GM10266 (cell line): ENCODE measurements at regions not wholly inside any gene's neighbourhood (a gene's known extent, or its start where the extent isn't known, plus 50 kb on each side); places are given as distances from the start of the nearest gene placed in this dataset.

Experiments used
- DNase-seq: peaks from one replicate; pipeline ENCODE4 v3.0.0; 2012; ENCODE audit errors: extremely low spot score
- CTCF ChIP-seq: IDR thresholded peaks from 2 replicates; pipeline ENCODE4 v1.5.1; 2012; ENCODE audit warnings: mild to moderate bottlenecking, low read depth; ENCODE audit not compliant: control insufficient read depth, insufficient read depth; ENCODE audit errors: missing control alignments

- TF ChIP-seq CTCF = no peak
- DNase-seq = no peak
Observed at GRCh38 chr9:28086881-28087280, 513.6 kb upstream of the C9orf72 start.

GRCh38 chr9:28092981-28093936 lies 520.0 kb upstream of the C9orf72 start:
- TF ChIP-seq CTCF = no peak
- DNase-seq = no peak

GRCh38 chr9:28101509-28101908 lies 528.2 kb upstream of the C9orf72 start:
- no peak for DNase-seq
- TF ChIP-seq CTCF = no peak

GRCh38 chr9:28105001-28105400 lies 531.7 kb upstream of the C9orf72 start:
- TF ChIP-seq CTCF = no peak
- no peak for DNase-seq

- DNase-seq = no peak
Observed at GRCh38 chr9:28120184-28120583, 546.9 kb upstream of the C9orf72 start.

GRCh38 chr9:28120626-28121025 lies 547.3 kb upstream of the C9orf72 start:
- TF ChIP-seq CTCF = no peak
- no peak for DNase-seq

More at GRCh38 chr9:28120184-28120583, 546.9 kb upstream of the C9orf72 start:
- no peak for TF ChIP-seq CTCF

DNA sequence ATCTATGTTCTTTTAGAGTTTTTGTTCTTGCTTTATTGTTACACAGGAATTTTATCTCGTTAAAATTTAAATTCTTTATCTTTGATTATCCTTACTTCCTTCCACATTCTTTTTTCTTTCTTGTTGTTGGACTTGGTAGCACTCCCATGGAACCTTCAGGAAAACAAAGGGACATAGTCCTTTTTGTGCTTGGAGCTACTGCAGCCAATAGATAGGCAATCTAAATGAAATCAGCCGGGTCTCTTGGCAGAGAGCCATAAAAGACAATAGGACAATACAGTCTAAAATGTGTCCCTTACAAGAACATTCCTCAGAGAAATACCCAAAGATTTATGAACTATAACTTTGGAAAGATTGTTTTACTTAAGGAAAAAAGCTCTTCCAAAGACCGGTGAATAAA lies 548.1 kb upstream of the C9orf72 start:
- DNase-seq = no peak
- TF ChIP-seq CTCF = no peak
